SK-N-SH (cell line): ENCODE measurements at regions not wholly inside any gene's neighbourhood (a gene's known extent, or its start where the extent isn't known, plus 50 kb on each side); places are given as distances from the start of the nearest gene placed in this dataset.
"Not testable (repeated sequence)": the region's sequence is repeated elsewhere in the genome, so short reads cannot be mapped to it uniquely, and the experiment has no call there.

Source experiments
- CTCF ChIA-PET: fragments of 300-600, 350-600 bp; formaldehyde crosslinking; extraction: SDS; loops from one replicate; lab custom pipeline; 2021; lab: Yijun Ruan, JAX
- POLR2A ChIA-PET: fragments of 350-600 bp; sonication (Branson Sonifier 250); formaldehyde crosslinking; extraction: SDS; loops from one replicate; lab custom pipeline; 2020; ENCODE audit warnings: antibody characterized with exemption, inconsistent platforms; lab: Yijun Ruan, JAX
- DNase-seq: peaks from one replicate; pipeline ENCODE4 v3.0.0; 2012
- H2AFZ ChIP-seq: fragments of 200-600 bp; sonication (generic); 2 replicates; pipeline ENCODE4 v1.8.1; 2016; ENCODE audit warnings: antibody characterized with exemption, mild to moderate bottlenecking, low read depth
- H3F3A ChIP-seq: fragments of 200-600 bp; sonication (generic); replicated peaks from 2 replicates; pipeline ENCODE3; 2016; ENCODE audit warnings: antibody characterized with exemption, mild to moderate bottlenecking; ENCODE audit not compliant: insufficient read depth
- H3K27ac ChIP-seq, 2 experiments: fragments of 200-500 bp in 1 of 2; fragments of 200-600 bp in 1 of 2; sonication (Bioruptor generic) in 1 of 2; sonication (generic), shearing (Covaris generic) in 1 of 2; 2 replicates each; pipeline versions ENCODE4 v1.5.1 to v1.6.1; 2014 to 2016; ENCODE audit warnings: low read depth in 2 of 2, inconsistent platforms in 1 of 2, low read length in 1 of 2, mild to moderate bottlenecking in 1 of 2, mixed read lengths in 1 of 2
- H3K27me3 ChIP-seq: fragments of 200-600 bp; sonication (generic), shearing (Covaris generic); 2 replicates; pipeline ENCODE4 v1.6.1; 2016; ENCODE audit warnings: mixed run types; ENCODE audit not compliant: insufficient read depth
- H3K36me3 ChIP-seq, 2 experiments: fragments of 200-500 bp in 1 of 2; fragments of 200-600 bp in 1 of 2; sonication (Bioruptor generic) in 1 of 2; sonication (generic) in 1 of 2; replicated peaks in 1 of 2; 2 replicates each; pipeline versions ENCODE3 to v1.5.1; 2014 to 2016; ENCODE audit warnings: low read length in 1 of 2, mild to moderate bottlenecking in 1 of 2; ENCODE audit not compliant: insufficient read depth in 2 of 2, control insufficient read depth in 1 of 2
- H3K4me1 ChIP-seq, 2 experiments: fragments of 200-500 bp in 1 of 2; fragments of 200-600 bp in 1 of 2; sonication (Bioruptor generic) in 1 of 2; sonication (generic), shearing (Covaris generic) in 1 of 2; 2 replicates each; pipeline versions ENCODE4 v1.5.1 to v1.6.1; 2014 to 2016; ENCODE audit warnings: low read depth in 1 of 2, low read length in 1 of 2, mixed run types in 1 of 2; ENCODE audit not compliant: insufficient read depth in 2 of 2, control insufficient read depth in 1 of 2
- H3K4me2 ChIP-seq: fragments of 200-600 bp; sonication (generic), shearing (Covaris generic); 2 replicates; pipeline ENCODE4 v1.6.1; 2017; ENCODE audit warnings: mixed run types
- H3K4me3 ChIP-seq, 2 experiments: fragments of 200-500 bp in 1 of 2; fragments of 200-600 bp in 1 of 2; sonication (Bioruptor generic) in 1 of 2; sonication (generic), shearing (Covaris generic) in 1 of 2; 2 replicates each; pipeline versions ENCODE4 v1.5.1 to v1.8.1; 2014 to 2016; ENCODE audit warnings: low read depth in 2 of 2, inconsistent platforms in 1 of 2, low read length in 1 of 2, mild to moderate bottlenecking in 1 of 2, mixed read lengths in 1 of 2, moderate library complexity in 1 of 2
- H3K79me2 ChIP-seq: fragments of 200-600 bp; sonication (generic); 2 replicates; pipeline ENCODE4 v1.8.1; 2017; ENCODE audit warnings: mild to moderate bottlenecking; ENCODE audit not compliant: insufficient read depth
- H3K9ac ChIP-seq: fragments of 200-600 bp; sonication (generic); 2 replicates; pipeline ENCODE4 v1.6.1; 2017; ENCODE audit warnings: mixed run types
- H3K9me2 ChIP-seq: fragments of 200-600 bp; sonication (generic); 2 replicates; pipeline ENCODE4 v1.6.1; 2017; ENCODE audit warnings: mixed run types
- H3K9me3 ChIP-seq: fragments of 200-600 bp; sonication (generic); 2 replicates; pipeline ENCODE4 v1.6.1; 2017; ENCODE audit warnings: mixed run types, mild to moderate bottlenecking, moderate library complexity
- H4K20me1 ChIP-seq: fragments of 200-600 bp; sonication (generic); 2 replicates; pipeline ENCODE4 v1.6.1; 2017; ENCODE audit warnings: mild to moderate bottlenecking, mixed run types; ENCODE audit not compliant: insufficient read depth
- CHD2 ChIP-seq: fragments of 150-350 bp; IDR thresholded peaks from 2 replicates; pipeline ENCODE4 v1.6.1; 2018; ENCODE audit warnings: low read length; ENCODE audit not compliant: partially characterized antibody
- CTCF ChIP-seq: fragments of 200-600 bp; sonication (generic); IDR thresholded peaks from 2 replicates; pipeline ENCODE4 v1.6.1; 2017; ENCODE audit warnings: antibody characterized with exemption, mild to moderate bottlenecking, moderate library complexity
- EP300 ChIP-seq, 2 experiments: IDR thresholded peaks; 2 replicates each; pipeline versions ENCODE4 v1.4.0 to v1.6.1; 2012; ENCODE audit warnings: borderline replicate concordance in 1 of 2, low read depth in 1 of 2, low read length in 1 of 2
- FOXJ3 ChIP-seq: sonication (generic); formaldehyde crosslinking; IDR thresholded peaks from 2 replicates; pipeline ENCODE4 v1.5.1; 2020; ENCODE audit warnings: mild to moderate bottlenecking, missing genetic modification reagents
- IRF3 ChIP-seq: fragments of 150-350 bp; IDR thresholded peaks from 2 replicates; pipeline ENCODE4 v1.6.1; 2016; ENCODE audit warnings: mild to moderate bottlenecking, low read depth, low read length
- NFIC ChIP-seq: IDR thresholded peaks from 2 replicates; pipeline ENCODE4 v1.4.0; 2012; ENCODE audit warnings: borderline replicate concordance
- RCOR1 ChIP-seq: fragments of 150-350 bp; IDR thresholded peaks from 2 replicates; pipeline ENCODE4 v1.6.1; 2017; ENCODE audit warnings: antibody characterized with exemption, low read length
- USF1 ChIP-seq: IDR thresholded peaks from 2 replicates; pipeline ENCODE4 v1.4.0; 2012; ENCODE audit warnings: low read depth, borderline replicate concordance
- YY1 ChIP-seq: IDR thresholded peaks from 2 replicates; pipeline ENCODE4 v1.4.0; 2012; ENCODE audit warnings: low read depth, mild to moderate bottlenecking
- ZBTB33 ChIP-seq: IDR thresholded peaks from 2 replicates; pipeline ENCODE4 v1.4.0; 2012; ENCODE audit warnings: low read depth, borderline replicate concordance
- WGBS: methylation state at CpG from one replicate; pipeline ENCODE4 v1.1.6; 2017; ENCODE audit warnings: low lambda C conversion rate; 5-methylcytosine and 5-hydroxymethylcytosine counted together

- DNase-seq: no peak
- Histone ChIP-seq H3K9me3 (no peaks in the 10 kb centered on the region), H3K4me2 (no peak overlapping the region), H3K4me3 (no peak overlapping the region), H3K9me2 (no peaks in the 10 kb centered on the region), H2AFZ (no peak overlapping the region), H3K36me3 (no peaks in the 10 kb centered on the region), H3K9ac (no peak overlapping the region), H4K20me1 (no peaks in the 10 kb centered on the region), H3K27ac (no peak overlapping the region), H3K79me2 (no peaks in the 10 kb centered on the region), H3K27me3 (no peaks in the 10 kb centered on the region), H3F3A (no peaks in the 10 kb centered on the region), H3K4me1 (no peaks in the 10 kb centered on the region)
- ChIA-PET CTCF (no interaction called here), POLR2A (no interaction called here)
- 16% methylated on average over 8 of the region's 8 CpGs for WGBS
- TF ChIP-seq EP300 (IDR thresholded peaks at IDR 0.05; ENCODE audit: borderline replicate concordance in 1 of 2, low read depth in 1 of 2, low read length in 1 of 2): no peak
- TF ChIP-seq CHD2: no peak
- no peak for TF ChIP-seq NFIC
- TF ChIP-seq IRF3: no peak
- no peak for TF ChIP-seq USF1
- no peak for TF ChIP-seq ZBTB33
- TF ChIP-seq YY1: no peak
- TF ChIP-seq CTCF: no peak
- no peak for TF ChIP-seq RCOR1
- no peak for TF ChIP-seq FOXJ3
These were observed 337.0 kb upstream of the SLITRK5 start for GRCh38 chr13:87334176-87334575.

- H3K79me2 ChIP-seq, H3F3A ChIP-seq, H3K9ac ChIP-seq, H3K9me3 ChIP-seq, POLR2A ChIA-PET, CTCF ChIA-PET, H3K4me2 ChIP-seq, H3K36me3 ChIP-seq, H2AFZ ChIP-seq, H4K20me1 ChIP-seq, H3K9me2 ChIP-seq, H3K4me3 ChIP-seq, H3K27me3 ChIP-seq, DNase-seq, H3K4me1 ChIP-seq, H3K27ac ChIP-seq: not testable (repeated sequence)
- WGBS: 9% methylated on average over 7 of the region's 8 CpGs
These were observed 334.8 kb upstream of the SLITRK5 start for GRCh38 chr13:87336346-87336889.
